ENCODE measurements at regions not wholly inside any gene's neighbourhood (a gene's known extent, or its start where the extent isn't known, plus 50 kb on each side); places are given as distances from the start of the nearest gene placed in this dataset.
"Not testable (repeated sequence)": the region's sequence is repeated elsewhere in the genome, so short reads cannot be mapped to it uniquely, and the experiment has no call there.

DNA sequence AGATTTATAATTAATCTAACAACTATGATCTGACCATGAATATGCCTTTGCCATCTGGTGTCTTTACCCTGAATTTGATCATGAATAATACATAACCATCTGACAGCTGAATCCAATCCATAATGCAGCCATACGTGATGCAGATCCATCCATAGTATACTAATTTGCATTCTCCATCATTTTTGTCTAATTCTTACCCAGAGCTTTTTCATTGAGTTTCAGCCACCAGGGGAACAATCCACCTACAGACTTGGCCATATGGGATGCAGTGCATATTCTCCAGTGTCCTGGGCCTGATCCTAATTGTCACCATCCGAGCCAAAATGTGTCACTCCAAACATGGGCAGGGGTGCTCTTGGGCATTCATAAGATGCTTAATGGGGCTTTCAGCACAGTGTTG is 227.2 kb upstream of the CRIM1 start:
- peaks cover 1% of the 10 kb centered on the region for H3K4me1 Mint-ChIP-seq
- CTCF ChIA-PET, result no interaction called here
- no peak overlapping the region for H3K27ac Mint-ChIP-seq
- H3K4me3 Mint-ChIP-seq, result no peak overlapping the region
- H3K36me3 Mint-ChIP-seq (ENCODE audit: low read depth), result no peaks in the 10 kb centered on the region
- DNase-seq, result no peak
- POLR2A ChIA-PET, result no interaction called here
- H3K27me3 Mint-ChIP-seq, result peaks cover 10% of the 10 kb centered on the region
- H3K9me3 Mint-ChIP-seq, result peaks cover 2% of the 10 kb centered on the region

DNA sequence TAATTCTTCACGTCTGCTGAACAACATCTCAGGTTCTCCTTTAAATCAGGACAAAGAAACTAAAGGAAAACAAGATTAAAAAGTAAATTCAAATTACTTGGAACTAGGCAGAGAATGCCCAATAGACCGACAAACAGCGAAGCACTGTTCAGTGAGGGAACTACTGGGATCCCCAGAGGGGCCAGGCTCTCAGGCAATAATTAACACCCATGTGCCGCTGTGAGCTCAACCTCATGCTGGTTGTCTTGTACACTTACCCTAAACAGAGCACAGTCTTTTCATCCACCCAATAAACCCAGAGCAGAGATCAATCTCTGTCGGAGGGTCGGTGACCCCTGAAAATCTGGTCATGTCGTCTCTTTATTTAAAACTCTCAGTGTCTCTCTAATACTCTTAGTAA is 229.9 kb upstream of the CRIM1 start:
- Mint-ChIP-seq H3K27ac (no peak overlapping the region), H3K27me3 (peaks cover 14% of the 10 kb centered on the region), H3K9me3 (peaks cover 6% of the 10 kb centered on the region), H3K4me3 (no peak overlapping the region), H3K4me1 (peaks cover 1% of the 10 kb centered on the region), H3K36me3 (ENCODE audit: low read depth) (no peaks in the 10 kb centered on the region)
- ChIA-PET CTCF (no interaction called here), POLR2A (no interaction called here)
- no peak for DNase-seq

DNA sequence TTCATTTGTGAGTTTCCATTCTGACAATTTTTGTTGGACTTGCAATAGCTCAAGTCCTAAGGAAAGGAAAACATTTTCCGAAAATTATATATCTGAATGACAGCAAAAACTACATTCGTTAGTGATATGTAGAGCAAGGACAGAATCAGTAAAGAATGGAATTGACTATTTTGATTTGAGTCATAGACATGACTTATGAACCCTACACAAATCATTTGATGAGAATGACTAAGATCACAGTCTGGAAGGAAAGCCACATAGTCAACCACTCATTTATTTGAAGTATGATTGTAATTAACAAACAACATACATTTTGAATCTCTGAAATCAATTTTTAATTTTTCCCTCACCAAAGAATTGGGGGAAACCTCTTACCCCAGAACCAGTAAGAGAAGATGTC is 231.6 kb upstream of the CRIM1 start:
- Mint-ChIP-seq H3K4me1 (peaks cover 1% of the 10 kb centered on the region), H3K4me3 (no peak overlapping the region), H3K9me3 (peaks cover 8% of the 10 kb centered on the region), H3K27ac (no peak overlapping the region), H3K36me3 (ENCODE audit: low read depth) (no peaks in the 10 kb centered on the region), H3K27me3 (peaks cover 16% of the 10 kb centered on the region)
- DNase-seq, result no peak
- CTCF ChIA-PET, result no interaction called here
- POLR2A ChIA-PET, result no interaction called here

DNA sequence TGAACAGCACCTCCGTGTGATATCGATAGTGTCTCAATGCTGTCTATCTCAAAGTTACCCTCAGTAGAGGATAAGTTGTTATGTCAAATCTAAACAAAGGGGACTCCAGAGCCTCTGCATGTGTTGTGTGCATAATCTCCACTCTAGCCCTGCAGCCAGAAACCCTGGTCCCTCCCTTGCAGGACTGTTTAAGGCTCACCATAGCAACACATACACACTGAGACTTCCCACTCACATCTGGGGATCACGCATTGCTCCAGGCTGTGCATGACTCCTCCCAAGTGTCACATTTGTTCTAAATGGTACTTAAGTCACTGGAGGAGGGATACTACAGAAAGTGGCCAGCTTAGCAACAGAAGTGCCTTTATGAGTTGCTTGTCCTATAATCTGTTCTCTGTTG is 258.6 kb upstream of the CRIM1 start:
- H3K4me3 Mint-ChIP-seq, result no peak overlapping the region
- DNase-seq, result no peak
- no peaks in the 10 kb centered on the region for H3K27me3 Mint-ChIP-seq
- H3K36me3 Mint-ChIP-seq (ENCODE audit: low read depth), result no peaks in the 10 kb centered on the region
- peaks cover 4% of the 10 kb centered on the region for H3K9me3 Mint-ChIP-seq
- H3K27ac Mint-ChIP-seq, result no peak overlapping the region
- H3K4me1 Mint-ChIP-seq, result no peaks in the 10 kb centered on the region
- POLR2A ChIA-PET, result no interaction called here
- CTCF ChIA-PET, result no interaction called here

DNA sequence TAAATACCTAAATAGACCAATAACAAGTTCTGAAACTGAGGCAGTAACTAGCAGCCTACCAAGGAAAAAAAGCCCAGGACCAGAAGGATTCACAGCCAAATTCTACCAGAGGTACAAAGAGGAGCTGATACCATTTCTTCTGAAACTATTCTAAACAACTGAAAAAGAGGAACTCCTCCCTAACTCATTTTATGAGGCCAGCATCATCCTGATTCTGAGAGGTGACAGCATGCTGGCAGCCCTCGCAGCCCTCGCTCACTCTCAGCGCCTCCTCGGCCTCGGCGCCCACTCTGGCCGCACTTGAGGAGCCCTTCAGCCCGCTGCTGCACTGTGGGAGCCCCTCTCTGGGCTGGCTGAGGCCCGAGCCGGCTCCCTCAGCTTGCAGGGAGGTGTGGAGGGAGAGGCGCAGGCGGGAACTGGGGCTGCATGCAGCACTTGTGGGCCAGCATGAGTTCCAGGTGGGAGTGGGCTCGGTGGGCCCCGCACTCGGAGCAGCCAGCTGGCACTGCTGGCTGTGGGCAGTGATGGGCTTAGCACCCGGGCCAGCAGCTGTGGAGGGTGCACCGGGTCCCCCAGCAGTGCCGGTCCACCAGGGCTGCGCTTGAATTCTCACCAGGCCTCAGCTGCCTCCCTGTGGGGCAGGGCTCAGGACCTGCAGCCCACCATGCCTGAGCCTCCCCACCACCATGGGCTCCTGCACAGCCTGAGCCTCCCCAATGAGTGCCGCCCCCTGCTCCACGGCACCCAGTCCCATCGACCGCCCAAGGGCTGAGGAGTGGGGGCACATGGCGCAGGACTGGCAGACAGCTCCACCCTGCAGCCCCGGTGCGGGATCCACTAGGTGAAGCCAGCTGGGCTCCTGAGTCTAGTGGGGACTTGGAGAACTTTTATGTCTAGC is 263.5 kb upstream of the CRIM1 start:
- H3K4me3 Mint-ChIP-seq; H3K9me3 Mint-ChIP-seq; POLR2A ChIA-PET; H3K4me1 Mint-ChIP-seq; H3K27me3 Mint-ChIP-seq; H3K27ac Mint-ChIP-seq; CTCF ChIA-PET; H3K36me3 Mint-ChIP-seq (ENCODE audit: low read depth); DNase-seq: not testable (repeated sequence)

DNA sequence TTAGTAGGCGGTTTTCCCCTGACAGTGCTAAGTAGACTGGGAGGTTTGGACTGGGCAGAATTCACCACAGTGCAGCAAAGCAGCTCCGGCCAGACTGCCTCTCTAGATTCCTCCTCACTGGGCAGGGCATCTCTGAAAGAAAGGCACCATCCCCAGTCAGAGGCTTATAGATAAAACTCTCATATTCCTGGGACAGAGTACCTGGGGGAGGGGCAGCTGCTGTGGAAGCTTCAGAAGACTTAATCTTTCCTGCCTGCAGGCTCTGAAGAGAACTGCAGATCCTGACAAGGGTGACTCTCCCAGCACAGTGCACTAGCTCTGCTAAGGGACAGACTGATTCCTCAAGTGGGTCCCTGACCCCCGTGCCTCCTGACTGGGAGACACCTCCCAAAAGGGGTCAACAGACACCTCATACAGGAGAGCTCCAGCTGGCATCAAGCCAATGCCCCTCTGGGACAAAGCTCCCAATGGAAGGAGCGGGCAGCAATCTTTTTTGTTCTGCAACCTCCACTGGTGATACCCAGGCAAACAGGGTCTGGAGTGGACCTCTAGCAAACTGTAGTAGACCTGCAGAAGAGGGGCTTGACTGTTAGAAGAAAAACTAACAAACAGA is 266.8 kb upstream of the CRIM1 start:
- no peak overlapping the region for H3K4me3 Mint-ChIP-seq
- POLR2A ChIA-PET, result no interaction called here
- peaks cover 4% of the 10 kb centered on the region for H3K27me3 Mint-ChIP-seq
- H3K36me3 Mint-ChIP-seq (ENCODE audit: low read depth), result no peaks in the 10 kb centered on the region
- no peak for DNase-seq
- CTCF ChIA-PET, result no interaction called here
- H3K4me1 Mint-ChIP-seq, result no peaks in the 10 kb centered on the region
- peaks cover 2% of the 10 kb centered on the region for H3K9me3 Mint-ChIP-seq
- H3K27ac Mint-ChIP-seq, result no peak overlapping the region

DNA sequence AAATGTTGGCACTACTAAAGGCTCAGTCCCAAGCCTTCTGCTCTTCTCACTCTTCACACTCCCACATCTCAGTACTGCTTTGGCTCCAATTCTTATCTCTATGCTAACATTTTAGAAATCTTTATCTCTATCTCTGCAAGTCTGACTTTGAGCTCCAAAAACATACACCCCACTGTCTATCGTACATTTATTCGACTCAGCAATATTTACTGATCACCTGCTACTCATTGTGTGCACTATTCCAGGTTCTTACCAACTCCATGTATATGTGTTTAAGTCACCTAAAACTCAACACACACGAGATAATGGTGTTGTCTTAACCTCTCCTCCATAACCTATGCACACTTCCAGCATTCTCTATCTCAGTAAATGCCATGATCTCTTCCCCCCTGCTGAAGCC is 268.2 kb upstream of the CRIM1 start:
- DNase-seq, result no peak
- Mint-ChIP-seq H3K4me1 (no peaks in the 10 kb centered on the region), H3K36me3 (ENCODE audit: low read depth) (no peaks in the 10 kb centered on the region), H3K27ac (no peak overlapping the region), H3K4me3 (no peak overlapping the region), H3K27me3 (peaks cover 7% of the 10 kb centered on the region), H3K9me3 (peaks cover 2% of the 10 kb centered on the region)
- ChIA-PET CTCF (no interaction called here), POLR2A (no interaction called here)

DNA sequence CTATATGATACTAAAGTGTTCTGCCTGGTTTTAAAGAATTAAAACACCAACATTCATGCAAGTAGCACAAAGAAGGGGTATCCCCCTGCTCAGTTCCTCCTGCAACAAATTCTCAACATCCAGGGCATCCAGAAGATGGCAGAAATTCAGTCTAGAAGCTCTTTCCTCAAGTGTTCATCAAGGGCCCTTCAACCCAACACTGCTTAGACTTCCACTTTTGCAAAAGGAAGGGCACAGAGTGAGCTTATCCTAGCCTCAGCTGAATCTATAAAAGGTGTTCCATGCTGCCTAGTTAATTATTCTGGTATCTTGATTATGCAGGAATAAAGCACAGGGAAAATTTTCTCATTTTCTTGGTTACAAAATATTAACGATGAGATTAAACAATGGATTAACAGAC is 275.8 kb upstream of the CRIM1 start:
- H3K4me3 Mint-ChIP-seq, result no peak overlapping the region
- ChIA-PET POLR2A (no interaction called here), CTCF (no interaction called here)
- H3K27ac Mint-ChIP-seq, result no peak overlapping the region
- no peaks in the 10 kb centered on the region for H3K4me1 Mint-ChIP-seq
- H3K36me3 Mint-ChIP-seq (ENCODE audit: low read depth), result no peaks in the 10 kb centered on the region
- DNase-seq, result no peak
- H3K9me3 Mint-ChIP-seq, result no peaks in the 10 kb centered on the region
- H3K27me3 Mint-ChIP-seq, result peaks cover 7% of the 10 kb centered on the region

DNA sequence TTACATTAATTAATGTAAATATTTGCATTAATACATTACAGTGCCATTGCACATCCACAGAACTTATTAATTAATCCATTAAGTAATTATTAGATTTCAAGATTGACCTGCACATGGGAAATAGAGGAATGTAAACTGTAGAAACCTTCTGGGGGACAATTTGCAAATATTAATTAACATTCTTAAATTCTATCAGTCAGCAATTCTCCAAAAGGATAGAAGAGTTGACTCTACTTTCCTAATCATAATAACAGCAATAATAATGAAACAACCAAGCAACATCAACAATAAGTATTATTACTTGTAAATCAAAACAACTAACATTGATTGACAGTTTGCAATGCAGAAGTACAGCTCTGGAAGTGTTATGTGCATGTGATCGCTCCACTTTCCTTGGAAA is 281.6 kb upstream of the CRIM1 start:
- CTCF ChIA-PET, result no interaction called here

DNA sequence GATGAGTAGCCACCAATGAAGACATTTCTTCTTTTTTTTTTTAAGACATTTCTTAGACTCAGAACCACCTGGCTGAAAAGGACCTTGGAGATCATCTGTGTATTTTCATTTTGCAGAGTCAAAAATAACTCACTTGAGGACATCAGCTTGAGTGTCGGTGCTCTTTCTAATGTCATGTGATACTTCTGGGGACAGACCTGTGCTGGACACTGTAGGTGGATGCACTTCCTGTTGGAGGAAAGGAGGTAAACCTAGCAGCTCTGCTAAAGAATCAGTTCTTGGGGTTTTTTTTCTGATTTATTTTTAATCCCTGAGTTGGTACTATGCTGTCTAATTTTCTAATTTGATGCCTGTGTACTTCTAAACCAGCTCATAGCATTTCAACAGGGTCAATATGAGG is 283.9 kb upstream of the CRIM1 start:
- DNase-seq, result no peak
- Mint-ChIP-seq H3K27ac (no peak overlapping the region), H3K9me3 (peaks cover 2% of the 10 kb centered on the region), H3K4me1 (no peaks in the 10 kb centered on the region), H3K36me3 (ENCODE audit: low read depth) (no peaks in the 10 kb centered on the region), H3K4me3 (no peak overlapping the region), H3K27me3 (no peaks in the 10 kb centered on the region)
- ChIA-PET CTCF (no interaction called here), POLR2A (no interaction called here)

More for the DNA sequence above, 281.6 kb upstream of the CRIM1 start:
- DNase-seq, result no peak
- no peaks in the 10 kb centered on the region for H3K4me1 Mint-ChIP-seq
- no peak overlapping the region for H3K4me3 Mint-ChIP-seq
- no peaks in the 10 kb centered on the region for H3K9me3 Mint-ChIP-seq
- no peak overlapping the region for H3K27ac Mint-ChIP-seq
- POLR2A ChIA-PET, result no interaction called here
- no peaks in the 10 kb centered on the region for H3K27me3 Mint-ChIP-seq
- H3K36me3 Mint-ChIP-seq (ENCODE audit: low read depth), result no peaks in the 10 kb centered on the region

DNA sequence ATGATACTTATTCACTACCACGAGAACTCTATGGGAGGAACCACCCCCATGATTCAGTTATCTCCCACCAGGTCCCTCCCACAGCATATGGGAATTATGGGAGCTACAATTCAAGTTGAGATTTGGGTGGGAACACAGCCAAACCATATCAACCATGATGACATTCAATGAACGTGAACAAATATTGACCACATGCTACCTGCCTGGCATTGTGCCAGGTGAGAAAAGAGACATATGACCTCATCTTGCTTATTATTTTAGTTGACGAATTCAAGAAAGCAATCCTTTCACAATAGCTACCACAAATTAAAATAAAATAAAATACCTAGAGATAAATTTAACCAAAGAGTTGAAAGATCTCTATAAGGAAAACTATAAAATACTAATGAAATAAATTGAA is 286.5 kb upstream of the CRIM1 start:
- DNase-seq, result no peak
- Mint-ChIP-seq H3K9me3 (peaks cover 2% of the 10 kb centered on the region), H3K27ac (no peak overlapping the region), H3K36me3 (ENCODE audit: low read depth) (no peaks in the 10 kb centered on the region), H3K4me1 (no peaks in the 10 kb centered on the region), H3K27me3 (no peaks in the 10 kb centered on the region), H3K4me3 (no peak overlapping the region)
- POLR2A ChIA-PET, result no interaction called here
- CTCF ChIA-PET, result no interaction called here

DNA sequence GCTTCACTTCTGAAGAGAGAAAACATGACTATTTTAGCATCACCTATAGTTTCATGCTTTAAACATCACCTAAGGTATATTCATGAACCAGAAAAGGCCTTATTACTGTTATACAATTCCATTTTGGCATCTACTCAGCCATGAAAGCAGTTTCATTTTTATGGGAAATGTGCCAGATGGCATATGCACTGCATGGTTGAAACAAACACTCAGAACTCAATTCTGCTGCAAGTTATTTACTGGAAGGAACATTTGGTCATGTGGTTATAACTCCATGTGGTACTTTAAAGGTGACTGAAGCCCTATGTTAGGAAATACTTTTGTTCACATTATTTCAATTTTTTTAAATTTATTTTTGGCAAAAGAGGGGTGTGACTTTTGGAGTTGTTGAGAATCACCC is 287.5 kb upstream of the CRIM1 start:
- H3K27ac Mint-ChIP-seq, result no peak overlapping the region
- CTCF ChIA-PET, result no interaction called here

DNA sequence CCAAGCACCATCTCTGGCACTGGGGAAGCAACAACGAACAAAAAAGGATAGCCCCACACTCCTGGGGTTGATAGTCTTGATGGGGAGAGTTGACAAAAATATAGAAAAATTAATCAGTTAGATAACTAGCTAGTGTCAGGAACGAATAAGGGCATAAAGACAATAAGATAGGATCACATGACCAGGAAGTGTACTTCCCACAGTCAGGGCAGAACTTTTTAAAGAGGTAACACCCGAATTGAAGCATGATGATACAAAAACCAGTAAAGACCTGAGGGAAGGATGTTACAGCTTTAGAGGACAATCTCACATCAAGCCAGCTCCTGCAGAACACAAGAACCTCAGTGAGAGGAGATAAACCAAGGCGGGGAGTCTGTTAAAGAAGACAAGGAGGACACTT is 295.4 kb upstream of the CRIM1 start:
- Mint-ChIP-seq H3K4me3 (no peak overlapping the region), H3K4me1 (peaks cover 3% of the 10 kb centered on the region), H3K9me3 (peaks cover 5% of the 10 kb centered on the region), H3K27me3 (peaks cover 7% of the 10 kb centered on the region), H3K36me3 (ENCODE audit: low read depth) (peaks cover 2% of the 10 kb centered on the region), H3K27ac (no peak overlapping the region)
- no peak for DNase-seq
- POLR2A ChIA-PET, result no interaction called here
- CTCF ChIA-PET, result no interaction called here

More for the DNA sequence above, 287.5 kb upstream of the CRIM1 start:
- Mint-ChIP-seq H3K4me3 (no peak overlapping the region), H3K4me1 (no peaks in the 10 kb centered on the region), H3K27me3 (no peaks in the 10 kb centered on the region), H3K9me3 (peaks cover 2% of the 10 kb centered on the region), H3K36me3 (ENCODE audit: low read depth) (no peaks in the 10 kb centered on the region)
- no peak for DNase-seq
- POLR2A ChIA-PET, result no interaction called here

DNA sequence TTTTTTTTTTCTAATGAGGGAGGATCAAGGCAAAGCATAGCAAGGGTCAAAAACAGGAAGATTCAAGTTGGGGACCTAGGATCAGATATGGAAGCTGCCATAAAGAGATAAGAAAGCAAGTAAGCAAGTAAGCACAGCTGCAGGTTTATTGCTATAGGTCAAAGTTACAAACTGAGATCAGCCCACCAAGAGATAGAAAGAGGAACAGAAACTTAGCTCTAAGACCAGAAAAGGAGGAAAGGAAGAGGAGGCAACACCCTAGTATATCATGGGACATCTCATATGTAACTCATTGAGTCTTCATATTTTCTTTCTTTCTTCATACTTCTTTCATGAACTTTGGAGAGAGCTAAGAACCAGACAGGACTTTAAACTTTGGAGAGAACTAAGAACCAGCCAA is 295.9 kb upstream of the CRIM1 start:
- ChIA-PET CTCF (no interaction called here), POLR2A (no interaction called here)
- Mint-ChIP-seq H3K9me3 (peaks cover 5% of the 10 kb centered on the region), H3K36me3 (ENCODE audit: low read depth) (peaks cover 2% of the 10 kb centered on the region), H3K27me3 (peaks cover 7% of the 10 kb centered on the region), H3K4me3 (no peak overlapping the region), H3K27ac (no peak overlapping the region), H3K4me1 (peaks cover 3% of the 10 kb centered on the region)
- DNase-seq, result no peak

Data from activated CD4-positive, alpha-beta T cell treated with anti-CD3 and anti-CD28 coated beads, Interleukin-2, amount 10 ng/mL, durations not matched to agents 7 days and 5 days (primary cell).